RWPE2 (cell line): ENCODE measurements at regions not wholly inside any gene's neighbourhood (a gene's known extent, or its start where the extent isn't known, plus 50 kb on each side); places are given as distances from the start of the nearest gene placed in this dataset.

Experiments
- ATAC-seq: fragments of 200-7000 bp; cut with Tn5 transposase; 3 replicates; pipeline ENCODE4 v1.9.1; 2021; ENCODE audit warnings: low read depth
- DNase-seq: peaks from one replicate; pipeline ENCODE4 v3.0.0-alpha.2; 2020; ENCODE audit warnings: low spot score
- H3K27ac ChIP-seq: fragments of 450-650 bp; 2 replicates; pipeline ENCODE4 v1.5.1; 2017; ENCODE audit warnings: mild to moderate bottlenecking; ENCODE audit not compliant: poor library complexity, severe bottlenecking
- H3K27me3 ChIP-seq: fragments of 250-450 bp; sonication (Bioruptor Pico); 2 replicates; pipeline ENCODE4 v1.5.1; 2021; ENCODE audit warnings: mild to moderate bottlenecking, moderate library complexity; ENCODE audit not compliant: insufficient read depth, poor library complexity, severe bottlenecking
- H3K36me3 ChIP-seq: fragments of 250-450 bp; sonication (Bioruptor Pico); 2 replicates; pipeline ENCODE4 v1.5.1; 2020; ENCODE audit warnings: low read depth, mild to moderate bottlenecking, moderate library complexity
- H3K4me1 ChIP-seq: fragments of 250-450 bp; sonication (Bioruptor Pico); 2 replicates; pipeline ENCODE4 v1.5.1; 2021; ENCODE audit warnings: mild to moderate bottlenecking, moderate library complexity; ENCODE audit not compliant: insufficient read depth, poor library complexity, severe bottlenecking
- H3K4me3 ChIP-seq: fragments of 250-450 bp; sonication (Bioruptor Pico); 2 replicates; pipeline ENCODE4 v1.5.1; 2021; ENCODE audit warnings: mild to moderate bottlenecking, moderate library complexity; ENCODE audit not compliant: severe bottlenecking
- H3K9me3 ChIP-seq: fragments of 250-450 bp; sonication (Bioruptor Pico); 2 replicates; pipeline ENCODE4 v1.5.1; 2021; ENCODE audit warnings: mild to moderate bottlenecking, moderate library complexity; ENCODE audit not compliant: severe bottlenecking
- TF ChIP-seq, protein P1 (sequence below): fragments of 450-650 bp; IDR thresholded peaks from one replicate; pipeline ENCODE4 v1.5.1; 2017; ENCODE audit warnings: mild to moderate bottlenecking, moderate library complexity; ENCODE audit not compliant: poor library complexity, severe bottlenecking

DNA sequence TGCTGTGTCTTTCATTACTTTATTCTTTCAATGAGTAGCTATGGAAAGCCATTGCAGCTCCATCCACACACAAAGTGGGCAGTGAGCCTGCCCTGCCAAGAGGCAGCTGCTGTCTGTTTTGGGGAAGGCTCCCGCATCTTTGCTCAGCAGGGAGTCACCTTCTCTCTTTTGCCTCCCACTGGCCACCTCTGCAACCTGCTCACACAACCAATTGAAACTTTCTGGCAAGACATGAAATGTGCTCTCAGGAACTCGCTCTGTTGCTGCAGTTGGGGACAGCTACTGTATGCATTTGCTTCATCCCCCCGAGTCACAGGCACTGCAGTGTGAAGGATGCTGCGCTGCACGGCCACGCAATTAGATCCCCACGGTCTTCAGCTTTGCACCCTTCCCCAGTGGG, 244.8 kb upstream of the NFE2L3 start:
- H3K4me3 ChIP-seq: no peak overlapping the region
- H3K4me1 ChIP-seq: no peaks in the 10 kb centered on the region
- ATAC-seq (no peak), DNase-seq (no peak)
- H3K36me3 ChIP-seq: no peaks in the 10 kb centered on the region
- no peaks in the 10 kb centered on the region for H3K27me3 ChIP-seq
- TF ChIP-seq, protein P1, sequence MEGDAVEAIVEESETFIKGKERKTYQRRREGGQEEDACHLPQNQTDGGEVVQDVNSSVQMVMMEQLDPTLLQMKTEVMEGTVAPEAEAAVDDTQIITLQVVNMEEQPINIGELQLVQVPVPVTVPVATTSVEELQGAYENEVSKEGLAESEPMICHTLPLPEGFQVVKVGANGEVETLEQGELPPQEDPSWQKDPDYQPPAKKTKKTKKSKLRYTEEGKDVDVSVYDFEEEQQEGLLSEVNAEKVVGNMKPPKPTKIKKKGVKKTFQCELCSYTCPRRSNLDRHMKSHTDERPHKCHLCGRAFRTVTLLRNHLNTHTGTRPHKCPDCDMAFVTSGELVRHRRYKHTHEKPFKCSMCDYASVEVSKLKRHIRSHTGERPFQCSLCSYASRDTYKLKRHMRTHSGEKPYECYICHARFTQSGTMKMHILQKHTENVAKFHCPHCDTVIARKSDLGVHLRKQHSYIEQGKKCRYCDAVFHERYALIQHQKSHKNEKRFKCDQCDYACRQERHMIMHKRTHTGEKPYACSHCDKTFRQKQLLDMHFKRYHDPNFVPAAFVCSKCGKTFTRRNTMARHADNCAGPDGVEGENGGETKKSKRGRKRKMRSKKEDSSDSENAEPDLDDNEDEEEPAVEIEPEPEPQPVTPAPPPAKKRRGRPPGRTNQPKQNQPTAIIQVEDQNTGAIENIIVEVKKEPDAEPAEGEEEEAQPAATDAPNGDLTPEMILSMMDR: no peak
- no peak overlapping the region for H3K27ac ChIP-seq
- H3K9me3 ChIP-seq: no peaks in the 10 kb centered on the region

- ATAC-seq (no peak), DNase-seq (no peak)
- TF ChIP-seq, protein P1: no peak
- Histone ChIP-seq H3K27me3 (no peaks in the 10 kb centered on the region), H3K36me3 (no peaks in the 10 kb centered on the region), H3K9me3 (no peaks in the 10 kb centered on the region), H3K4me1 (no peaks in the 10 kb centered on the region), H3K27ac (no peak overlapping the region), H3K4me3 (no peak overlapping the region)
Measured at GRCh38 chr7:25907731-25908130, 244.3 kb upstream of the NFE2L3 start.

DNA sequence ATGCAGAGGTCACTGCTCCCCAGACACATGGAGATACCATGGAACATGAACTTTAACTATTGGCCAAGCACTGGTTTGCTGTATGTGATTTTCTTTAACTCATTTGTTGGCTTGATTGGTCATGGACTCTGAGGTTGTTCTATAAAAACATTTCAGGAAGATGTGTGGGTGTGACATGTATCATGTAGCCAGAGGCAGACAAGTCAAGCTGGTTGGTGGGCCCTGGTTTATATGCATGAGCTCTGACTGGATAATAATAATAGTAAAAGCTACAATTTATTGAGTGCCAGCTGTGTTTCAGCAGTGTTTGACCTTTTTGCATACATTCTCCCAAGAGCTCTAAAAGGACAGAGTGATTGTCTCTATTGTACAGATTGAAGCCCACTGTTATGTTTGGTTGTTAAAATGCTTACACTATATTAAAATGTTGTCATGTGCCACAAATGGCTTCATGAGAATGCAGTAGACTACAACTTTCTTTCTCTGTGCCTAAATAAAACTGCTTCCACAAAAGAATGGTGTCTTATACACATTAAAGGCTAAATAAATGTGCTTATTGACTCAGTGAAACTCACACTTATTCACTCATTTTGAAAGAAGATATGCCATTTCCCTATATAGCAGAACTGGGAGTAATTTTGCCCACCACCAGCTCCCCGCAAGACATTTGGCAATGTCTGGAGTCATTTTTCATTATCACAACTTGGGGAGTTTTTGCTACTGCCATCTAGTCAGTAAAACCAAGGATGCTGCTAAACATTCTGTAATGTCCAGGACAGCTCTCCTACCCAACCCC, 243.6 kb upstream of the NFE2L3 start:
- Histone ChIP-seq H3K9me3 (no peaks in the 10 kb centered on the region), H3K4me1 (no peaks in the 10 kb centered on the region), H3K36me3 (no peaks in the 10 kb centered on the region), H3K27ac (no peak overlapping the region), H3K27me3 (no peaks in the 10 kb centered on the region), H3K4me3 (no peak overlapping the region)
- DNase-seq (no peak), ATAC-seq (no peak)
- TF ChIP-seq, protein P1: no peak

- Histone ChIP-seq H3K4me3 (no peak overlapping the region), H3K27me3 (no peaks in the 10 kb centered on the region), H3K27ac (no peak overlapping the region), H3K36me3 (no peaks in the 10 kb centered on the region), H3K4me1 (no peaks in the 10 kb centered on the region), H3K9me3 (no peaks in the 10 kb centered on the region)
- ATAC-seq (no peak), DNase-seq (no peak)
- TF ChIP-seq, protein P1: no peak
Measured at GRCh38 chr7:25911738-25912607, 240.0 kb upstream of the NFE2L3 start.
